Panc1 (cell line): ENCODE measurements at regions not wholly inside any gene's neighbourhood (a gene's known extent, or its start where the extent isn't known, plus 50 kb on each side); places are given as distances from the start of the nearest gene placed in this dataset.

Source experiments
- ATAC-seq: fragments of 200-7000 bp; cut with Tn5 transposase; 2 replicates; pipeline ENCODE4 v1.9.1; 2020; ENCODE audit warnings: mild to moderate bottlenecking, moderate library complexity
- BruUV-seq: library from RNA; stranded (reverse); fragments of 400-500 nt; replicated peaks from 2 replicates; lab custom pipeline; 2021; lab: Mats Ljungman, UMichigan
- CTCF ChIA-PET: fragments of 300-600 bp; sonication (Branson Sonifier 250); formaldehyde crosslinking; loops from one replicate; lab custom pipeline; 2022; ENCODE audit warnings: antibody characterized with exemption; lab: Charles Lee
- POLR2A ChIA-PET: fragments of 300-600 bp; sonication (Branson Sonifier 250); formaldehyde crosslinking; loops from one replicate; lab custom pipeline; 2022; ENCODE audit warnings: antibody characterized with exemption; lab: Charles Lee
- DNase-seq: peaks from one replicate; pipeline ENCODE4 v3.0.0-alpha.2; 2010; ENCODE audit warnings: low read depth, low spot score
- H3K27ac ChIP-seq: 2 replicates; pipeline ENCODE4 v1.5.1; 2011; ENCODE audit warnings: mild to moderate bottlenecking, low read length, inconsistent platforms
- H3K27me3 ChIP-seq: fragments of 200-500 bp; sonication (Bioruptor generic); 2 replicates; pipeline ENCODE4 v1.6.0; 2014; ENCODE audit warnings: low read length, inconsistent platforms; ENCODE audit not compliant: control insufficient read depth, insufficient read depth
- H3K36me3 ChIP-seq: fragments of 200-500 bp; sonication (Bioruptor generic); 2 replicates; pipeline ENCODE4 v1.5.1; 2014; ENCODE audit warnings: inconsistent platforms, mild to moderate bottlenecking, low read length, moderate library complexity; ENCODE audit not compliant: control insufficient read depth, insufficient read depth
- H3K4me1 ChIP-seq: 2 replicates; pipeline ENCODE4 v1.5.1; 2011; ENCODE audit warnings: inconsistent platforms, mild to moderate bottlenecking, low read length, moderate library complexity; ENCODE audit not compliant: control insufficient read depth, insufficient read depth
- H3K4me3 ChIP-seq, 2 experiments: 2 replicates each; pipeline ENCODE4 v1.5.1; 2011 to 2012; ENCODE audit warnings: low read depth in 2 of 2, low read length in 2 of 2, mild to moderate bottlenecking in 2 of 2, inconsistent platforms in 1 of 2, moderate library complexity in 1 of 2
- H3K9me3 ChIP-seq: fragments of 200-500 bp; sonication (Bioruptor generic); 2 replicates; pipeline ENCODE4 v1.5.1; 2014; ENCODE audit warnings: low read depth, mild to moderate bottlenecking, inconsistent platforms, low read length, moderate library complexity; ENCODE audit not compliant: control insufficient read depth, insufficient read depth
- CTCF ChIP-seq: fragments of 450-650 bp; IDR thresholded peaks from 2 replicates; pipeline ENCODE4 v1.5.1; 2017; ENCODE audit warnings: mild to moderate bottlenecking
- POLR2AphosphoS5 ChIP-seq: IDR thresholded peaks from 2 replicates; pipeline ENCODE4 v1.6.1; 2012; ENCODE audit warnings: mild to moderate bottlenecking, low read depth, low read length, moderate library complexity
- SIN3A ChIP-seq: IDR thresholded peaks from 2 replicates; pipeline ENCODE4 v1.6.1; 2012; ENCODE audit warnings: low read depth, mild to moderate bottlenecking, low read length, moderate library complexity, borderline replicate concordance; ENCODE audit not compliant: insufficient read depth
- TCF7L2 ChIP-seq: IDR thresholded peaks from 2 replicates; pipeline ENCODE4 v1.6.1; 2011; ENCODE audit warnings: mild to moderate bottlenecking, low read depth, low read length, inconsistent platforms
- in situ Hi-C: cut with HindIII; loops from 2 replicates; pipeline ENCODE4 v1.10.0; 2016; ENCODE audit warnings: low sequenced_read_pairs, low pct_unique_long_range_greater_than_20kb
- intact Hi-C: fragments of 100-400 bp; cut with micrococcal nuclease; formaldehyde crosslinking; loops from one replicate; pipeline ENCODE4 v1.10.0; 2022; ENCODE audit not compliant: unreplicated experiment
- TF ChIP-seq, protein P1 (sequence below), 2 experiments: IDR thresholded peaks; 2 replicates each; pipeline ENCODE4 v1.6.1; 2011 to 2012; ENCODE audit warnings: low read depth in 2 of 2, control low read depth in 1 of 2, low read length in 1 of 2, mild to moderate bottlenecking in 1 of 2, moderate library complexity in 1 of 2; ENCODE audit not compliant: insufficient read depth in 1 of 2

- ATAC-seq (no peak), DNase-seq (no peak)
- Histone ChIP-seq H3K4me1 (0 out of 2 replicates have a peak, but pooled peaks cover 4% of the 10 kb centered on the region), H3K27me3 (no peaks in the 10 kb centered on the region), H3K27ac (no peak overlapping the region), H3K4me3 (no peak overlapping the region), H3K9me3 (no peaks in the 10 kb centered on the region), H3K36me3 (no peaks in the 10 kb centered on the region)
- TF ChIP-seq TCF7L2 = no peak
- TF ChIP-seq SIN3A = no peak
- TF ChIP-seq, protein P1, sequence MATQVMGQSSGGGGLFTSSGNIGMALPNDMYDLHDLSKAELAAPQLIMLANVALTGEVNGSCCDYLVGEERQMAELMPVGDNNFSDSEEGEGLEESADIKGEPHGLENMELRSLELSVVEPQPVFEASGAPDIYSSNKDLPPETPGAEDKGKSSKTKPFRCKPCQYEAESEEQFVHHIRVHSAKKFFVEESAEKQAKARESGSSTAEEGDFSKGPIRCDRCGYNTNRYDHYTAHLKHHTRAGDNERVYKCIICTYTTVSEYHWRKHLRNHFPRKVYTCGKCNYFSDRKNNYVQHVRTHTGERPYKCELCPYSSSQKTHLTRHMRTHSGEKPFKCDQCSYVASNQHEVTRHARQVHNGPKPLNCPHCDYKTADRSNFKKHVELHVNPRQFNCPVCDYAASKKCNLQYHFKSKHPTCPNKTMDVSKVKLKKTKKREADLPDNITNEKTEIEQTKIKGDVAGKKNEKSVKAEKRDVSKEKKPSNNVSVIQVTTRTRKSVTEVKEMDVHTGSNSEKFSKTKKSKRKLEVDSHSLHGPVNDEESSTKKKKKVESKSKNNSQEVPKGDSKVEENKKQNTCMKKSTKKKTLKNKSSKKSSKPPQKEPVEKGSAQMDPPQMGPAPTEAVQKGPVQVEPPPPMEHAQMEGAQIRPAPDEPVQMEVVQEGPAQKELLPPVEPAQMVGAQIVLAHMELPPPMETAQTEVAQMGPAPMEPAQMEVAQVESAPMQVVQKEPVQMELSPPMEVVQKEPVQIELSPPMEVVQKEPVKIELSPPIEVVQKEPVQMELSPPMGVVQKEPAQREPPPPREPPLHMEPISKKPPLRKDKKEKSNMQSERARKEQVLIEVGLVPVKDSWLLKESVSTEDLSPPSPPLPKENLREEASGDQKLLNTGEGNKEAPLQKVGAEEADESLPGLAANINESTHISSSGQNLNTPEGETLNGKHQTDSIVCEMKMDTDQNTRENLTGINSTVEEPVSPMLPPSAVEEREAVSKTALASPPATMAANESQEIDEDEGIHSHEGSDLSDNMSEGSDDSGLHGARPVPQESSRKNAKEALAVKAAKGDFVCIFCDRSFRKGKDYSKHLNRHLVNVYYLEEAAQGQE (IDR thresholded peaks at IDR 0.05; ENCODE audit: insufficient read depth in 1 of 2, low read depth in 2 of 2, low read length in 1 of 2) = no peak
- in situ Hi-C loops (no loop called here), intact Hi-C loops (no loop called here)
- ChIA-PET POLR2A (no interaction called here), CTCF (no interaction called here)
- BruUV-seq = no TSS peak
These were observed 53.0 kb upstream of the MLIP start for GRCh38 chr6:54058236-54058635.

- Histone ChIP-seq H3K4me1 (no peaks in the 10 kb centered on the region), H3K36me3 (no peaks in the 10 kb centered on the region), H3K27ac (no peak overlapping the region), H3K4me3 (no peak overlapping the region), H3K9me3 (no peaks in the 10 kb centered on the region), H3K27me3 (no peaks in the 10 kb centered on the region)
- no peak for DNase-seq
- in situ Hi-C loops = no loop called here
- BruUV-seq = no TSS peak
- no peak for ATAC-seq
- ChIA-PET CTCF (no interaction called here), POLR2A (no interaction called here)
- intact Hi-C loops = no loop called here
- TF ChIP-seq SIN3A = no peak
These were observed 51.6 kb upstream of the MLIP start for GRCh38 chr6:54059683-54060082.

DNA sequence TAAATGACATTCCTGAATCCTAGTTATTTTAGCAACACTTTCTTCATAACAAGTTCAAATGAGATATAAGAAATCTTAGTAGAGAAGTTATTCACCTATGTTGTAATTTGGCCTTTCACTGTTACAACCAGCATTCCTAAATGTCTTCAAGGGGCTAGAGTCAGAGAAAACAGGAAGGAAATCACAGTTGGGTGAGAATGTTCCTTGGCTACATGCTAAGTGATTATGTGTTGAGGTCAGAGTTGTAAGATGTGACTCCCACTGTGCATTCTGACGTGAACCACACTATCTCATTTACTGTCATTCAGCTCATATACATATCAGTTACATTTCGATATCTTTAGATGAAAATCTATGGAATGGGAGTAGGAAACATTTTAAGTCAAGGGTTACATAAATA lies 51.0 kb upstream of the MLIP start:
- in situ Hi-C loops = no loop called here

More for the DNA sequence above, 51.0 kb upstream of the MLIP start:
- H3K27ac ChIP-seq = no peak overlapping the region
- H3K27me3 ChIP-seq = no peaks in the 10 kb centered on the region
- no TSS peak for BruUV-seq
- CTCF ChIA-PET = no interaction called here
- intact Hi-C loops = no loop called here
- no peaks in the 10 kb centered on the region for H3K36me3 ChIP-seq
- TF ChIP-seq, protein P1 (IDR thresholded peaks at IDR 0.05; ENCODE audit: insufficient read depth in 1 of 2, low read depth in 2 of 2, low read length in 1 of 2) = no peak
- TF ChIP-seq SIN3A (no peak), CTCF (no peak), POLR2AphosphoS5 (no peak), TCF7L2 (no peak)
- ATAC-seq (no peak), DNase-seq (no peak)
- no peak overlapping the region for H3K4me3 ChIP-seq
- POLR2A ChIA-PET = no interaction called here
- H3K4me1 ChIP-seq = no peaks in the 10 kb centered on the region
- H3K9me3 ChIP-seq = no peaks in the 10 kb centered on the region
